ENCODE measurements at regions not wholly inside any gene's neighbourhood (a gene's known extent, or its start where the extent isn't known, plus 50 kb on each side); places are given as distances from the start of the nearest gene placed in this dataset.

DNA sequence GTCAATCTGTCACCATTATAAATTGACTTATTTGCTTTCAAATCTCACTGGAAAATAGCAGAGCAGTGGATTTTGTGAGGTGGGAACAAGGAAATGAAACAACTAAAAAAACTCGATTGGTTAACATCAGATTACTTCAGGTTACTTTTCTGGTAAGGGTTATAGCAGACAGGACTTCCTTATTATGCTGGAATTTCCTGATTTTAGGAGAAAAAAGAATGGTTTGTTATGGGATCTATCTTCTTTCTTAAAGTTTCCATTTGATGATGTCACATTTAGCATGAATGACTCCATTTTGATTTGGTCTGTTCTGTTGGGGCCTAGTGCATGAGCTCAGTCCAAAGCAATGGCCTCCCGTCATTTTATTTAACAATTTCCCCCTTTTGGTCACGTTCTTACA is 210.6 kb downstream of the KCNJ2 start:
- TF ChIP-seq, protein P1, sequence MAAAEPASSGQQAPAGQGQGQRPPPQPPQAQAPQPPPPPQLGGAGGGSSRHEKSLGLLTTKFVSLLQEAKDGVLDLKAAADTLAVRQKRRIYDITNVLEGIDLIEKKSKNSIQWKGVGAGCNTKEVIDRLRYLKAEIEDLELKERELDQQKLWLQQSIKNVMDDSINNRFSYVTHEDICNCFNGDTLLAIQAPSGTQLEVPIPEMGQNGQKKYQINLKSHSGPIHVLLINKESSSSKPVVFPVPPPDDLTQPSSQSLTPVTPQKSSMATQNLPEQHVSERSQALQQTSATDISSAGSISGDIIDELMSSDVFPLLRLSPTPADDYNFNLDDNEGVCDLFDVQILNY (CRISPR knock-in tag; IDR thresholded peaks at IDR 0.05): no peak
- TF ChIP-seq ZNF671 (CRISPR knock-in tag; IDR thresholded peaks at IDR 0.05): no peak
- TF ChIP-seq ZNF232 (CRISPR knock-in tag; IDR thresholded peaks at IDR 0.05): no peak
- no peak for TF ChIP-seq NR1H2 (CRISPR knock-in tag; IDR thresholded peaks at IDR 0.05)
- TF ChIP-seq, protein P2, sequence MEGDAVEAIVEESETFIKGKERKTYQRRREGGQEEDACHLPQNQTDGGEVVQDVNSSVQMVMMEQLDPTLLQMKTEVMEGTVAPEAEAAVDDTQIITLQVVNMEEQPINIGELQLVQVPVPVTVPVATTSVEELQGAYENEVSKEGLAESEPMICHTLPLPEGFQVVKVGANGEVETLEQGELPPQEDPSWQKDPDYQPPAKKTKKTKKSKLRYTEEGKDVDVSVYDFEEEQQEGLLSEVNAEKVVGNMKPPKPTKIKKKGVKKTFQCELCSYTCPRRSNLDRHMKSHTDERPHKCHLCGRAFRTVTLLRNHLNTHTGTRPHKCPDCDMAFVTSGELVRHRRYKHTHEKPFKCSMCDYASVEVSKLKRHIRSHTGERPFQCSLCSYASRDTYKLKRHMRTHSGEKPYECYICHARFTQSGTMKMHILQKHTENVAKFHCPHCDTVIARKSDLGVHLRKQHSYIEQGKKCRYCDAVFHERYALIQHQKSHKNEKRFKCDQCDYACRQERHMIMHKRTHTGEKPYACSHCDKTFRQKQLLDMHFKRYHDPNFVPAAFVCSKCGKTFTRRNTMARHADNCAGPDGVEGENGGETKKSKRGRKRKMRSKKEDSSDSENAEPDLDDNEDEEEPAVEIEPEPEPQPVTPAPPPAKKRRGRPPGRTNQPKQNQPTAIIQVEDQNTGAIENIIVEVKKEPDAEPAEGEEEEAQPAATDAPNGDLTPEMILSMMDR (IDR thresholded peaks at IDR 0.05): no peak
- TF ChIP-seq, protein P3, sequence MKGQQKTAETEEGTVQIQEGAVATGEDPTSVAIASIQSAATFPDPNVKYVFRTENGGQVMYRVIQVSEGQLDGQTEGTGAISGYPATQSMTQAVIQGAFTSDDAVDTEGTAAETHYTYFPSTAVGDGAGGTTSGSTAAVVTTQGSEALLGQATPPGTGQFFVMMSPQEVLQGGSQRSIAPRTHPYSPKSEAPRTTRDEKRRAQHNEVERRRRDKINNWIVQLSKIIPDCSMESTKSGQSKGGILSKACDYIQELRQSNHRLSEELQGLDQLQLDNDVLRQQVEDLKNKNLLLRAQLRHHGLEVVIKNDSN (CRISPR knock-in tag; IDR thresholded peaks at IDR 0.05): no peak
- no peak for TF ChIP-seq TCF7 (CRISPR knock-in tag; IDR thresholded peaks at IDR 0.05; ENCODE audit: low read depth)
